ENCODE measurements at regions not wholly inside any gene's neighbourhood (a gene's known extent, or its start where the extent isn't known, plus 50 kb on each side); places are given as distances from the start of the nearest gene placed in this dataset.

DNA sequence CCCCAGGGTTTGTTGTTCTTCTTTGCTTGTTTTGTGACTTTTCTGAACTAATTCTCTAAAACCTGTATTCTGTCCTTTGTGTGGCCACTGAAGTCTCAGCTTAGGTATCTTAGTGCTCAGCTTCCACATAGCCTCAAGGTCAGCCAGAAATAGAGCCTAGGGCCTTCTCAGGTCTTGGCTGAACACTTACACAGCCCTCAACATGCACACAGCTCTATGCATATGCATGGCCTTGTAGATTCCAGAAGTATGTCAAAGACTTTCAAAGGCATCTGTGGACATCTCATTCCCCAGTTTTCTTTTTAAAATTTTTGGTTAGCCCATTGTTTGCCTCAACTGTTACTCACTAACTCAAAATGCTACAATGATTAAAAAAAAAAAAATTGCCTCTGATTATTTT is 99.9 kb upstream of the GRIA1 start:
- no peak overlapping the region for H3K4me3 ChIP-seq (ENCODE audit: control extremely low read depth in 1 of 5, extremely low read depth in 1 of 5, insufficient read depth in 1 of 5, low read depth in 2 of 5, low read length in 4 of 5)
- no peaks in the 10 kb centered on the region for H4K20me1 ChIP-seq (ENCODE audit: control insufficient read depth, insufficient read depth, low read length, poor library complexity, severe bottlenecking)
- Mint-ChIP-seq H3K27ac (no peak overlapping the region), H3K4me3 (no peak overlapping the region), H3K27me3 (no peaks in the 10 kb centered on the region), H3K9me3 (ENCODE audit: insufficient read depth) (no peaks in the 10 kb centered on the region), H3K4me1 (no peaks in the 10 kb centered on the region)
- no peak overlapping the region for H2AFZ ChIP-seq (ENCODE audit: insufficient read depth, low read depth, low read length, poor library complexity, severe bottlenecking)
- ATAC-seq (ENCODE audit: low read depth) (no peak), DNase-seq (no peak)
- no peaks in the 10 kb centered on the region for H3K36me3 ChIP-seq (replicated peaks in 1 of 2; ENCODE audit: control extremely low read depth in 1 of 2, control insufficient read depth in 1 of 2, extremely low read depth in 1 of 2, insufficient read depth in 2 of 2, low read length in 1 of 2)
- intact Hi-C loops (cut with micrococcal nuclease): no loop called here
- H3K9ac ChIP-seq (ENCODE audit: low read length): no peak overlapping the region
- no peaks in the 10 kb centered on the region for H3K9me3 ChIP-seq (ENCODE audit: control extremely low read depth in 1 of 3, control insufficient read depth in 2 of 3, insufficient read depth in 1 of 3, low read length in 2 of 3)
- H3K27me3 ChIP-seq (replicated peaks in 1 of 4; ENCODE audit: control extremely low read depth in 1 of 4, control insufficient read depth in 3 of 4, insufficient read depth in 4 of 4, low read length in 3 of 4): no peaks in the 10 kb centered on the region
- H3K27ac ChIP-seq (ENCODE audit: low read length in 2 of 2): no peak overlapping the region
- ChIA-PET POLR2A (no interaction called here), CTCF (no interaction called here)
- H3K79me2 ChIP-seq (ENCODE audit: control insufficient read depth, insufficient read depth, low read length): no peaks in the 10 kb centered on the region
- no peak overlapping the region for H3K4me2 ChIP-seq (replicated peaks; ENCODE audit: low read depth, low read length, poor library complexity, severe bottlenecking)
- TF ChIP-seq, protein P1, sequence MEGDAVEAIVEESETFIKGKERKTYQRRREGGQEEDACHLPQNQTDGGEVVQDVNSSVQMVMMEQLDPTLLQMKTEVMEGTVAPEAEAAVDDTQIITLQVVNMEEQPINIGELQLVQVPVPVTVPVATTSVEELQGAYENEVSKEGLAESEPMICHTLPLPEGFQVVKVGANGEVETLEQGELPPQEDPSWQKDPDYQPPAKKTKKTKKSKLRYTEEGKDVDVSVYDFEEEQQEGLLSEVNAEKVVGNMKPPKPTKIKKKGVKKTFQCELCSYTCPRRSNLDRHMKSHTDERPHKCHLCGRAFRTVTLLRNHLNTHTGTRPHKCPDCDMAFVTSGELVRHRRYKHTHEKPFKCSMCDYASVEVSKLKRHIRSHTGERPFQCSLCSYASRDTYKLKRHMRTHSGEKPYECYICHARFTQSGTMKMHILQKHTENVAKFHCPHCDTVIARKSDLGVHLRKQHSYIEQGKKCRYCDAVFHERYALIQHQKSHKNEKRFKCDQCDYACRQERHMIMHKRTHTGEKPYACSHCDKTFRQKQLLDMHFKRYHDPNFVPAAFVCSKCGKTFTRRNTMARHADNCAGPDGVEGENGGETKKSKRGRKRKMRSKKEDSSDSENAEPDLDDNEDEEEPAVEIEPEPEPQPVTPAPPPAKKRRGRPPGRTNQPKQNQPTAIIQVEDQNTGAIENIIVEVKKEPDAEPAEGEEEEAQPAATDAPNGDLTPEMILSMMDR (IDR thresholded peaks at IDR 0.05): no peak
- no peak for TF ChIP-seq EZH2 (IDR thresholded peaks at IDR 0.05; ENCODE audit: borderline replicate concordance, insufficient read depth, low read depth, low read length, poor library complexity, severe bottlenecking)
- no peaks in the 10 kb centered on the region for H3K4me1 ChIP-seq (ENCODE audit: control insufficient read depth in 2 of 2, insufficient read depth in 2 of 2, low read length in 2 of 2)

DNA sequence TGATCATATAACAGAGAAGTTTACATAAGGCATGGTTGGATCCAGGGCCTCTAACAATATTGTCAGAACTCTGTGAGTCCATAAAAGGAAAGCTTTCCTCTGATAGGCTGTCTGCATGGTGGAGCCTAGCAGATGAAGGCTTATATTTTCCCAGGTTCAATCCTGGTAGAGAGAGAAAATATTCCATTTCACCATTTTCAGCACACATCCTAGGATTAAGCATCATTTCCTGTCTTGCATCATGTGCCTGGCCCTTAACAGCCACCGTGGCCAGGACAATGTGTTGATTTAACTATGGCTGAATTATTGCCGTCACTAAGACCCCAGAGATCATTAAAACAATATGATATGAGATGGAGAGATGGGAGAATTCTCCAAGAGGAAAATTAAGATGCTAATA is 90.9 kb upstream of the GRIA1 start:
- CTCF ChIA-PET: no interaction called here
- no peaks in the 10 kb centered on the region for H3K9me3 ChIP-seq (ENCODE audit: control extremely low read depth in 1 of 3, control insufficient read depth in 2 of 3, insufficient read depth in 1 of 3, low read length in 2 of 3)
- no CpG with 5 or more reads among the region's 2 CpGs for WGBS (ENCODE audit: insufficient coverage)
- H3K9ac ChIP-seq (ENCODE audit: low read length): no peak overlapping the region
- H3K27ac ChIP-seq (ENCODE audit: low read length in 2 of 2): no peak overlapping the region
- H3K36me3 ChIP-seq (replicated peaks in 1 of 2; ENCODE audit: control extremely low read depth in 1 of 2, control insufficient read depth in 1 of 2, extremely low read depth in 1 of 2, insufficient read depth in 2 of 2, low read length in 1 of 2): no peaks in the 10 kb centered on the region
- no peak overlapping the region for H3K27ac Mint-ChIP-seq
- no peaks in the 10 kb centered on the region for H3K4me1 ChIP-seq (ENCODE audit: control insufficient read depth in 2 of 2, insufficient read depth in 2 of 2, low read length in 2 of 2)
- no peak overlapping the region for H2AFZ ChIP-seq (ENCODE audit: insufficient read depth, low read depth, low read length, poor library complexity, severe bottlenecking)
- no peak overlapping the region for H3K4me2 ChIP-seq (replicated peaks; ENCODE audit: low read depth, low read length, poor library complexity, severe bottlenecking)
- intact Hi-C loops (cut with micrococcal nuclease): no loop called here
- H3K79me2 ChIP-seq (ENCODE audit: control insufficient read depth, insufficient read depth, low read length): no peaks in the 10 kb centered on the region
- no peak overlapping the region for H3K4me3 Mint-ChIP-seq
- no peak overlapping the region for H3K4me3 ChIP-seq (ENCODE audit: control extremely low read depth in 1 of 5, extremely low read depth in 1 of 5, insufficient read depth in 1 of 5, low read depth in 2 of 5, low read length in 4 of 5)
- no peaks in the 10 kb centered on the region for H3K9me3 Mint-ChIP-seq (ENCODE audit: insufficient read depth)
- no peak for ATAC-seq (ENCODE audit: low read depth)
- no peaks in the 10 kb centered on the region for H3K4me1 Mint-ChIP-seq
- H4K20me1 ChIP-seq (ENCODE audit: control insufficient read depth, insufficient read depth, low read length, poor library complexity, severe bottlenecking): no peaks in the 10 kb centered on the region
- no peaks in the 10 kb centered on the region for H3K27me3 Mint-ChIP-seq
- no peaks in the 10 kb centered on the region for H3K27me3 ChIP-seq (replicated peaks in 1 of 4; ENCODE audit: control extremely low read depth in 1 of 4, control insufficient read depth in 3 of 4, insufficient read depth in 4 of 4, low read length in 3 of 4)
- POLR2A ChIA-PET: no interaction called here
- no peak for DNase-seq
- TF ChIP-seq, protein P1 (IDR thresholded peaks at IDR 0.05): no peak
- no peak for TF ChIP-seq EZH2 (IDR thresholded peaks at IDR 0.05; ENCODE audit: borderline replicate concordance, insufficient read depth, low read depth, low read length, poor library complexity, severe bottlenecking)
